ENCODE measurements at regions not wholly inside any gene's neighbourhood (a gene's known extent, or its start where the extent isn't known, plus 50 kb on each side); places are given as distances from the start of the nearest gene placed in this dataset.

- intact Hi-C loops (cut with micrococcal nuclease; ENCODE audit: unreplicated experiment), result no loop called here
- no TSS peak for BruUV-seq (replicated peaks)
- TF ChIP-seq EZH2phosphoT487 (IDR thresholded peaks at IDR 0.05; ENCODE audit: borderline replicate concordance, low read depth, low read length) (no peak), CTCF (conservative IDR thresholded peaks at IDR 0.05; ENCODE audit: low read length) (no peak)
- H3K9me2 ChIP-seq (ENCODE audit: insufficient read depth, low read length), result no peaks in the 10 kb centered on the region
- no peak for DNase-seq (ENCODE audit: low spot score)
- CTCF ChIA-PET (ENCODE audit: unreplicated experiment), result no interaction called here
- no peaks in the 10 kb centered on the region for H3K79me2 ChIP-seq (ENCODE audit: insufficient read depth, low read depth, low read length)
- H3K27ac ChIP-seq (ENCODE audit: low read depth, low read length, poor library complexity, severe bottlenecking), result no peak overlapping the region
- no peaks in the 10 kb centered on the region for H3K4me1 ChIP-seq (ENCODE audit: insufficient read depth, low read length, poor library complexity, severe bottlenecking)
- H3K9me3 ChIP-seq (ENCODE audit: low read length), result no peaks in the 10 kb centered on the region
- H2AFZ ChIP-seq (ENCODE audit: low read length), result no peak overlapping the region
- H4K20me1 ChIP-seq (ENCODE audit: insufficient read depth, low read length), result no peaks in the 10 kb centered on the region
- H3K36me3 ChIP-seq (ENCODE audit: insufficient read depth, low read length), result no peaks in the 10 kb centered on the region
- POLR2A ChIA-PET, result interaction anchor here (1.2 kb wide), 1 partner anchor 20 kb away, joined by 3 read pairs; no protein-coding TSS in a partner anchor
- no peak overlapping the region for H3K4me2 ChIP-seq (ENCODE audit: low read length)
- H3K4me3 ChIP-seq (ENCODE audit: low read depth, low read length, poor library complexity, severe bottlenecking), result no peak overlapping the region
Observed at GRCh38 chr11:41984023-41984422, 524.6 kb upstream of the LRRC4C start.

GRCh38 chr11:41985799-41986198 is 526.3 kb upstream of the LRRC4C start:
- no TSS peak for BruUV-seq (replicated peaks)

More at GRCh38 chr11:41985799-41986198, 526.3 kb upstream of the LRRC4C start:
- ChIA-PET POLR2A (no interaction called here), CTCF (ENCODE audit: unreplicated experiment) (no interaction called here)
- no peak for TF ChIP-seq CTCF (conservative IDR thresholded peaks at IDR 0.05; ENCODE audit: low read length)
- TF ChIP-seq EZH2phosphoT487 (IDR thresholded peaks at IDR 0.05; ENCODE audit: borderline replicate concordance, low read depth, low read length), result no peak
- DNase-seq (ENCODE audit: low spot score), result no peak
- Histone ChIP-seq H3K4me2 (ENCODE audit: low read length) (no peak overlapping the region), H4K20me1 (ENCODE audit: insufficient read depth, low read length) (no peaks in the 10 kb centered on the region), H3K4me1 (ENCODE audit: insufficient read depth, low read length, poor library complexity, severe bottlenecking) (no peaks in the 10 kb centered on the region), H3K27ac (ENCODE audit: low read depth, low read length, poor library complexity, severe bottlenecking) (no peak overlapping the region), H3K4me3 (ENCODE audit: low read depth, low read length, poor library complexity, severe bottlenecking) (no peak overlapping the region), H3K36me3 (ENCODE audit: insufficient read depth, low read length) (no peaks in the 10 kb centered on the region), H2AFZ (ENCODE audit: low read length) (no peak overlapping the region), H3K9me2 (ENCODE audit: insufficient read depth, low read length) (no peaks in the 10 kb centered on the region), H3K9me3 (ENCODE audit: low read length) (no peaks in the 10 kb centered on the region), H3K79me2 (ENCODE audit: insufficient read depth, low read depth, low read length) (no peaks in the 10 kb centered on the region)
- intact Hi-C loops (cut with micrococcal nuclease; ENCODE audit: unreplicated experiment), result no loop called here

Measured in OCI-LY7 (cell line).